ENCODE measurements at regions not wholly inside any gene's neighbourhood (a gene's known extent, or its start where the extent isn't known, plus 50 kb on each side); places are given as distances from the start of the nearest gene placed in this dataset.

DNA sequence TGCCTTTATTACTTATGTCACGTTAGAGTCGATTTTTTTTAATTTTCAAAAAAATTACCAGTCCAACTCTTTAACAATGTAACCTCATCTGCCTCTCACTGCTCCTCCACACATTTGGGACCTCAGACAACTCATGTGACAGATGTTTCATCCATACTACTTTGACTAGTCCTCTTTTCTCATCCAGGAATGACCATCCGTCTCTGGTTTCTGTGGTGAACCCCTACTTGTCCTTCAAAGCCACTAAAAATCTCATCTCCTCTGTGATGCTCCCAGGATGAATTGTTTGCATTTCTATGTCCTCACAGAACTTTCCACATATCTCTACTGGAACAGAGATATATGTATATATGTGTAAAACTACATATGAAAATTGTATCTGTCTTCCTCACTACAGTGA lies 149.8 kb upstream of the ZNF462 start:
- Histone ChIP-seq H4K8ac (ENCODE audit: extremely low read depth, insufficient read depth, low read length) (no peak overlapping the region), H3K23me2 (ENCODE audit: low read depth, low read length) (no peaks in the 10 kb centered on the region), H3K27me3 (replicated peaks in 1 of 4; ENCODE audit: control insufficient read depth in 3 of 4, extremely low read depth in 1 of 4, insufficient read depth in 3 of 4, low read length in 3 of 4) (no peaks in the 10 kb centered on the region), H3K4me3 (ENCODE audit: extremely low read depth in 1 of 4, insufficient read depth in 2 of 4, low read depth in 3 of 4, low read length in 4 of 4) (no peak overlapping the region), H4K20me1 (replicated peaks in 1 of 2; ENCODE audit: control insufficient read depth in 1 of 2, insufficient read depth in 2 of 2, low read length in 2 of 2) (no peaks in the 10 kb centered on the region), H3K4me1 (replicated peaks in 1 of 4; ENCODE audit: control insufficient read depth in 3 of 4, insufficient read depth in 4 of 4, low read length in 3 of 4) (no peaks in the 10 kb centered on the region), H2AK5ac (ENCODE audit: low read depth, low read length) (no peak overlapping the region), H3K23ac (ENCODE audit: insufficient read length) (no peak overlapping the region), H3K56ac (replicated peaks; ENCODE audit: insufficient read length, low read depth, low read length) (peak overlapping the region; percentile 36), H2AFZ (ENCODE audit: low read length) (no peak overlapping the region), H4K5ac (ENCODE audit: insufficient read length, low read depth, low read length) (no peak overlapping the region), H3K9ac (replicated peaks in 1 of 4; ENCODE audit: extremely low read depth in 1 of 4, low read depth in 3 of 4, low read length in 3 of 4) (no peak overlapping the region), H3K79me1 (ENCODE audit: low read depth, low read length) (no peaks in the 10 kb centered on the region), H3K9me3 (ENCODE audit: insufficient read depth in 2 of 2, low read depth in 1 of 2, low read length in 1 of 2) (no peaks in the 10 kb centered on the region), H3K4ac (replicated peaks; ENCODE audit: insufficient read length, low read depth, low read length) (no peak overlapping the region), H4K91ac (replicated peaks; ENCODE audit: insufficient read length, low read length) (no peak overlapping the region), H2BK15ac (ENCODE audit: low read length) (no peak overlapping the region), H3K36me3 (ENCODE audit: control insufficient read depth in 2 of 4, insufficient read depth in 4 of 4, low read length in 3 of 4) (no peaks in the 10 kb centered on the region), H3K14ac (ENCODE audit: insufficient read length) (no peak overlapping the region), H3K27ac (ENCODE audit: low read depth, low read length) (no peak overlapping the region), H3K18ac (ENCODE audit: extremely low read depth, low read length) (no peak overlapping the region), H3K4me2 (ENCODE audit: insufficient read depth in 1 of 2, low read depth in 2 of 2, low read length in 2 of 2) (no peak overlapping the region), H2BK20ac (ENCODE audit: low read length) (no peak overlapping the region), H2BK120ac (replicated peaks; ENCODE audit: low read depth, low read length) (no peak overlapping the region), H2BK12ac (ENCODE audit: low read depth, low read length) (no peak overlapping the region), H2BK5ac (ENCODE audit: low read depth, low read length) (no peak overlapping the region), H3K79me2 (ENCODE audit: control insufficient read depth in 1 of 2, insufficient read depth in 2 of 2, low read length in 2 of 2) (no peaks in the 10 kb centered on the region)
- ChIA-PET POLR2A (ENCODE audit: partially characterized antibody) (no interaction called here), CTCF (ENCODE audit: partially characterized antibody) (no interaction called here)
- 90% methylated on average over 3 of the region's 3 CpGs; no CpG with 5 or more reads in 1 of the 2 experiments for WGBS, 2 experiments (ENCODE audit: extremely low coverage in 1 of 2, insufficient coverage in 1 of 2, insufficient read length in 1 of 2, insufficient replicate concordance in 2 of 2, low coverage in 1 of 2, low lambda C conversion rate in 2 of 2, missing lambda C conversion rate in 1 of 2)
- no peak for FAIRE-seq
- no peak for DNase-seq (ENCODE audit: low read depth in 1 of 2, low spot score in 2 of 2)
- TF ChIP-seq PHF8 (conservative IDR thresholded peaks at IDR 0.05; ENCODE audit: low read depth, low read length) (no peak), CTBP2 (IDR thresholded peaks at IDR 0.05; ENCODE audit: borderline replicate concordance, insufficient read depth, insufficient read length, low read length) (no peak), SP2 (IDR thresholded peaks at IDR 0.05; ENCODE audit: low read length) (no peak), POU5F1 (IDR thresholded peaks at IDR 0.05; ENCODE audit: low read depth, low read length) (no peak), KDM4A (IDR thresholded peaks at IDR 0.05; ENCODE audit: low read depth, low read length, severe bottlenecking) (no peak), BRCA1 (IDR thresholded peaks at IDR 0.05; ENCODE audit: low read depth, low read length) (no peak), JUND (IDR thresholded peaks at IDR 0.05; ENCODE audit: low read length) (no peak), JUN (IDR thresholded peaks at IDR 0.05; ENCODE audit: low read depth, low read length) (no peak), RBBP5 (IDR thresholded peaks at IDR 0.05; ENCODE audit: borderline replicate concordance, low read depth, low read length) (no peak), USF2 (IDR thresholded peaks at IDR 0.05; ENCODE audit: low read length) (no peak), EP300 (IDR thresholded peaks at IDR 0.05; ENCODE audit: borderline replicate concordance in 1 of 2, low read depth in 2 of 2, low read length in 2 of 2) (no peak), GTF2F1 (IDR thresholded peaks at IDR 0.05; ENCODE audit: borderline replicate concordance, low read depth, low read length) (no peak), SUZ12 (IDR thresholded peaks at IDR 0.05; ENCODE audit: low read length) (no peak), SIN3A (conservative IDR thresholded peaks at IDR 0.05 in 1 of 2, IDR thresholded peaks at IDR 0.05 in 1 of 2; ENCODE audit: low read depth in 1 of 2, low read length in 2 of 2) (no peak)

Data from H1 (cell line).